SU-DHL-6 (cell line): ENCODE measurements at regions not wholly inside any gene's neighbourhood (a gene's known extent, or its start where the extent isn't known, plus 50 kb on each side); places are given as distances from the start of the nearest gene placed in this dataset.

ENCODE experiments used
- CTCF ChIP-seq: fragments of 200-600 bp; sonication (generic); IDR thresholded peaks from one replicate; pipeline ENCODE4 v1.5.1; 2017; ENCODE audit warnings: antibody characterized with exemption, mild to moderate bottlenecking, low read length, moderate library complexity; ENCODE audit not compliant: insufficient read depth, poor library complexity, severe bottlenecking
- EZH2phosphoT487 ChIP-seq: fragments of 200-600 bp; sonication (generic), shearing (Covaris generic); conservative IDR thresholded peaks from 2 replicates; pipeline ENCODE4 v1.6.1; 2018; ENCODE audit warnings: mild to moderate bottlenecking, antibody characterized with exemption, low read length, moderate library complexity, mixed read lengths

GRCh38 chr9:31894008-31894407 lies 490.4 kb upstream of the ACO1 start:
- TF ChIP-seq EZH2phosphoT487 (no peak), CTCF (no peak)
